Tibial nerve (tissue), 4 donors: ENCODE measurements at regions not wholly inside any gene's neighbourhood (a gene's known extent, or its start where the extent isn't known, plus 50 kb on each side); places are given as distances from the start of the nearest gene placed in this dataset.

Experiments used
- CTCF ChIP-seq, 5 experiments: fragments of 200-600 bp in 3 of 5; fragments of 450-650 bp in 2 of 5; sonication (generic) in 3 of 5; IDR thresholded peaks; one replicate each; pipeline ENCODE4 v1.5.1; 2016 to 2019; ENCODE audit warnings: antibody characterized with exemption in 5 of 5, mild to moderate bottlenecking in 3 of 5, moderate library complexity in 2 of 5
- EP300 ChIP-seq, 2 donors: sonication (generic); formaldehyde crosslinking; IDR thresholded peaks; one replicate each; pipeline ENCODE4 v1.6.1; 2017; ENCODE audit warnings: antibody characterized with exemption in 2 of 2, mild to moderate bottlenecking in 1 of 2
- POLR2A ChIP-seq, 2 donors: fragments of 450-650 bp; IDR thresholded peaks; one replicate each; pipeline ENCODE4 v1.6.1; 2017; ENCODE audit warnings: antibody characterized with exemption in 2 of 2, mild to moderate bottlenecking in 2 of 2, moderate library complexity in 2 of 2

DNA sequence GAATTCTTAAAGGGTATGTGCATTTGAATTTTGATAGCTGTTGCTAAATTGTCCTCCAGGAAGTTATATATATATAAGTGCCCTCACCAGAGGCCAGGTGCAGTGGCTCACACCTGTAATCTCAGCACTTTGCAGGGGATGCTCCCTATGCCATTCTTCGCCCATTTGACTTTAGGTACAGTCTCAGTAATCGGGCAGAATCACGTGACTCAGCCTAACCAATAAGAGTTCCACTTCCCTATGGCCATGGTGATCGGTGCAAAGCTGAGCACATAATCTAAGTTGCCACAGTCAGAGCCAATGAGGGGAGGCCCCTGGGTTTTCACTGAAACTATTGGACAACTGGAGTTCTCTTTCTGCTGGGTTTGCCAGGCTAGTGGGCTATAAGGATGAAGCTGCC, 274.6 kb upstream of the TBX3 start:
- TF ChIP-seq CTCF (IDR thresholded peaks at IDR 0.05) = no peak
- no peak for TF ChIP-seq EP300 (IDR thresholded peaks at IDR 0.05)
- TF ChIP-seq POLR2A (IDR thresholded peaks at IDR 0.05) = no peak
